ENCODE measurements at regions not wholly inside any gene's neighbourhood (a gene's known extent, or its start where the extent isn't known, plus 50 kb on each side); places are given as distances from the start of the nearest gene placed in this dataset.

DNA sequence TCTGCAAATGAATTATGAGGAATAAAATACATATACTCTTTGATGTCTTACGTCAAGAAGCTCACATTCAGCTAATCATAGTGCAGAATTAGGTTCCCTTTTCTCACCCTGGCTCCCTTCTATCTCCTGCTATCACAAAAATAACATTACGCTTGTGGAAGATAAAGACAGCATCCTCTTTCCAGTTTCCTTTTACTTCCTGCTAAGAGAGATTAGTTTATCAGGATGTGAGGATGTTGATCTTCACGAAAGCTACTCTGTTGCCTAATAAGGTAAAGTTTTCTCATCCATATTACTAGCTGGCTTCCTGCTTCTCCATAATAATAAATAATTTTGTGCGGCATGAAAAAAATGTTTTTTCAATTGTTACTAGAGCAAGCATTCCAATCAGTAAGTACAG is 217.7 kb upstream of the DCN start:
- no peaks in the 10 kb centered on the region for H3K9me3 ChIP-seq
- no peaks in the 10 kb centered on the region for H3K36me3 ChIP-seq
- no peak for DNase-seq
- TF ChIP-seq, protein P1, sequence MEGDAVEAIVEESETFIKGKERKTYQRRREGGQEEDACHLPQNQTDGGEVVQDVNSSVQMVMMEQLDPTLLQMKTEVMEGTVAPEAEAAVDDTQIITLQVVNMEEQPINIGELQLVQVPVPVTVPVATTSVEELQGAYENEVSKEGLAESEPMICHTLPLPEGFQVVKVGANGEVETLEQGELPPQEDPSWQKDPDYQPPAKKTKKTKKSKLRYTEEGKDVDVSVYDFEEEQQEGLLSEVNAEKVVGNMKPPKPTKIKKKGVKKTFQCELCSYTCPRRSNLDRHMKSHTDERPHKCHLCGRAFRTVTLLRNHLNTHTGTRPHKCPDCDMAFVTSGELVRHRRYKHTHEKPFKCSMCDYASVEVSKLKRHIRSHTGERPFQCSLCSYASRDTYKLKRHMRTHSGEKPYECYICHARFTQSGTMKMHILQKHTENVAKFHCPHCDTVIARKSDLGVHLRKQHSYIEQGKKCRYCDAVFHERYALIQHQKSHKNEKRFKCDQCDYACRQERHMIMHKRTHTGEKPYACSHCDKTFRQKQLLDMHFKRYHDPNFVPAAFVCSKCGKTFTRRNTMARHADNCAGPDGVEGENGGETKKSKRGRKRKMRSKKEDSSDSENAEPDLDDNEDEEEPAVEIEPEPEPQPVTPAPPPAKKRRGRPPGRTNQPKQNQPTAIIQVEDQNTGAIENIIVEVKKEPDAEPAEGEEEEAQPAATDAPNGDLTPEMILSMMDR (IDR thresholded peaks at IDR 0.05; ENCODE audit: low read depth, low read length) = no peak
- H3K4me3 ChIP-seq (ENCODE audit: low read depth, low read length) = no peak overlapping the region
- H3K27me3 ChIP-seq = no peaks in the 10 kb centered on the region
- H3K4me1 ChIP-seq = no peaks in the 10 kb centered on the region

- no peaks in the 10 kb centered on the region for H3K4me1 ChIP-seq
- H3K4me3 ChIP-seq (ENCODE audit: low read depth, low read length) = no peak overlapping the region
- H3K9me3 ChIP-seq = no peaks in the 10 kb centered on the region
- DNase-seq = no peak
- H3K27me3 ChIP-seq = no peaks in the 10 kb centered on the region
- TF ChIP-seq, protein P1 (IDR thresholded peaks at IDR 0.05; ENCODE audit: low read depth, low read length) = no peak
- H3K36me3 ChIP-seq = no peaks in the 10 kb centered on the region
Measured at GRCh38 chr12:91397866-91398532, 215.4 kb upstream of the DCN start.

GRCh38 chr12:91396293-91396692 is 213.7 kb upstream of the DCN start:
- no peaks in the 10 kb centered on the region for H3K4me1 ChIP-seq
- H3K9me3 ChIP-seq = no peaks in the 10 kb centered on the region
- TF ChIP-seq, protein P1 (IDR thresholded peaks at IDR 0.05; ENCODE audit: low read depth, low read length) = no peak
- no peak overlapping the region for H3K4me3 ChIP-seq (ENCODE audit: low read depth, low read length)
- H3K36me3 ChIP-seq = no peaks in the 10 kb centered on the region
- H3K27me3 ChIP-seq = no peaks in the 10 kb centered on the region
- DNase-seq = no peak

GRCh38 chr12:91395628-91396135 is 213.1 kb upstream of the DCN start:
- Histone ChIP-seq H3K4me3 (ENCODE audit: low read depth, low read length) (no peak overlapping the region), H3K36me3 (no peaks in the 10 kb centered on the region), H3K4me1 (no peaks in the 10 kb centered on the region), H3K27me3 (no peaks in the 10 kb centered on the region), H3K9me3 (no peaks in the 10 kb centered on the region)
- TF ChIP-seq, protein P1 (IDR thresholded peaks at IDR 0.05; ENCODE audit: low read depth, low read length) = no peak
- no peak for DNase-seq

- TF ChIP-seq, protein P1 (IDR thresholded peaks at IDR 0.05; ENCODE audit: low read depth, low read length) = no peak
- Histone ChIP-seq H3K4me3 (ENCODE audit: low read depth, low read length) (no peak overlapping the region), H3K4me1 (no peaks in the 10 kb centered on the region), H3K27me3 (no peaks in the 10 kb centered on the region), H3K9me3 (no peaks in the 10 kb centered on the region), H3K36me3 (no peaks in the 10 kb centered on the region)
- no peak for DNase-seq
Measured at GRCh38 chr12:91394903-91395302, 212.3 kb upstream of the DCN start.

- TF ChIP-seq, protein P1 (IDR thresholded peaks at IDR 0.05; ENCODE audit: low read depth, low read length) = no peak
- DNase-seq = no peak
- H3K27me3 ChIP-seq = no peaks in the 10 kb centered on the region
Measured at GRCh38 chr12:91388573-91388972, 206.0 kb upstream of the DCN start.

More at GRCh38 chr12:91388573-91388972, 206.0 kb upstream of the DCN start:
- Histone ChIP-seq H3K9me3 (no peaks in the 10 kb centered on the region), H3K36me3 (no peaks in the 10 kb centered on the region), H3K4me1 (peaks cover 3% of the 10 kb centered on the region; the same call in 1 of the 2 replicates), H3K4me3 (ENCODE audit: low read depth, low read length) (no peak overlapping the region)

All from BE2C (cell line).